ENCODE measurements at regions not wholly inside any gene's neighbourhood (a gene's known extent, or its start where the extent isn't known, plus 50 kb on each side); places are given as distances from the start of the nearest gene placed in this dataset.
"Not testable (repeated sequence)": the region's sequence is repeated elsewhere in the genome, so short reads cannot be mapped to it uniquely, and the experiment has no call there.

GRCh38 chr1:29559056-29559455, 322.7 kb downstream of the PTPRU start:
- Mint-ChIP-seq H3K27ac (ENCODE audit: low read depth) (no peak overlapping the region), H3K4me1 (no peaks in the 10 kb centered on the region), H3K9me3 (peaks cover 14% of the 10 kb centered on the region), H3K27me3 (no peaks in the 10 kb centered on the region), H3K36me3 (ENCODE audit: insufficient read depth) (no peaks in the 10 kb centered on the region), H3K4me3 (no peak overlapping the region)
- no peak for ATAC-seq (replicated peaks; ENCODE audit: extremely low read depth, poor library complexity, severe bottlenecking)
- DNase-seq (ENCODE audit: low spot score in 2 of 2), result no peak

GRCh38 chr1:29557701-29558600, 321.6 kb downstream of the PTPRU start:
- no peak overlapping the region for H3K27ac Mint-ChIP-seq (ENCODE audit: low read depth)
- ATAC-seq (replicated peaks; ENCODE audit: extremely low read depth, poor library complexity, severe bottlenecking) (no peak), DNase-seq (ENCODE audit: low spot score in 2 of 2) (no peak)
- H3K4me1 Mint-ChIP-seq, result no peaks in the 10 kb centered on the region
- H3K36me3 Mint-ChIP-seq (ENCODE audit: insufficient read depth), result peaks cover 1% of the 10 kb centered on the region
- no peak overlapping the region for H3K4me3 Mint-ChIP-seq
- H3K27me3 Mint-ChIP-seq, result no peaks in the 10 kb centered on the region
- peaks cover 6% of the 10 kb centered on the region for H3K9me3 Mint-ChIP-seq

- peaks cover 1% of the 10 kb centered on the region for H3K36me3 Mint-ChIP-seq (ENCODE audit: insufficient read depth)
- no peaks in the 10 kb centered on the region for H3K4me1 Mint-ChIP-seq
- H3K27ac Mint-ChIP-seq (ENCODE audit: low read depth), result no peak overlapping the region
- no peak overlapping the region for H3K4me3 Mint-ChIP-seq
- H3K27me3 Mint-ChIP-seq, result no peaks in the 10 kb centered on the region
- ATAC-seq (replicated peaks; ENCODE audit: extremely low read depth, poor library complexity, severe bottlenecking), result no peak
- no peak for DNase-seq (ENCODE audit: low spot score in 2 of 2)
- no peaks in the 10 kb centered on the region for H3K9me3 Mint-ChIP-seq
Observed at GRCh38 chr1:29557066-29557465, 320.7 kb downstream of the PTPRU start.

- no peak overlapping the region for H3K27ac Mint-ChIP-seq (ENCODE audit: low read depth)
- peaks cover 1% of the 10 kb centered on the region for H3K36me3 Mint-ChIP-seq (ENCODE audit: insufficient read depth)
- H3K4me3 Mint-ChIP-seq, result no peak overlapping the region
- ATAC-seq (replicated peaks; ENCODE audit: extremely low read depth, poor library complexity, severe bottlenecking) (no peak), DNase-seq (ENCODE audit: low spot score in 2 of 2) (no peak)
- no peaks in the 10 kb centered on the region for H3K4me1 Mint-ChIP-seq
- no peaks in the 10 kb centered on the region for H3K9me3 Mint-ChIP-seq
- H3K27me3 Mint-ChIP-seq, result no peaks in the 10 kb centered on the region
Observed at GRCh38 chr1:29556657-29557056, 320.3 kb downstream of the PTPRU start.

- H3K4me3 Mint-ChIP-seq, result no peak overlapping the region
- peaks cover 1% of the 10 kb centered on the region for H3K36me3 Mint-ChIP-seq (ENCODE audit: insufficient read depth)
- no peaks in the 10 kb centered on the region for H3K27me3 Mint-ChIP-seq
- H3K4me1 Mint-ChIP-seq, result no peaks in the 10 kb centered on the region
- no peak overlapping the region for H3K27ac Mint-ChIP-seq (ENCODE audit: low read depth)
- no peak for ATAC-seq (replicated peaks; ENCODE audit: extremely low read depth, poor library complexity, severe bottlenecking)
- no peaks in the 10 kb centered on the region for H3K9me3 Mint-ChIP-seq
- DNase-seq (ENCODE audit: low spot score in 2 of 2), result no peak
Observed at GRCh38 chr1:29555043-29555620, 318.8 kb downstream of the PTPRU start.

- H3K27ac Mint-ChIP-seq (ENCODE audit: low read depth), result no peak overlapping the region
Observed at GRCh38 chr1:29554208-29554778, 318.0 kb downstream of the PTPRU start.

GRCh38 chr1:29551123-29551936, 315.0 kb downstream of the PTPRU start:
- Mint-ChIP-seq H3K4me1 (no peaks in the 10 kb centered on the region), H3K27ac (ENCODE audit: low read depth) (no peak overlapping the region), H3K4me3 (no peak overlapping the region), H3K9me3 (no peaks in the 10 kb centered on the region), H3K36me3 (ENCODE audit: insufficient read depth) (peaks cover 1% of the 10 kb centered on the region), H3K27me3 (peaks cover 15% of the 10 kb centered on the region)
- DNase-seq (ENCODE audit: low spot score in 2 of 2), result no peak
- ATAC-seq (replicated peaks; ENCODE audit: extremely low read depth, poor library complexity, severe bottlenecking), result no peak

More at GRCh38 chr1:29554208-29554778, 318.0 kb downstream of the PTPRU start:
- ATAC-seq (replicated peaks; ENCODE audit: extremely low read depth, poor library complexity, severe bottlenecking) (no peak), DNase-seq (ENCODE audit: low spot score in 2 of 2) (no peak)
- Mint-ChIP-seq H3K27me3 (peaks cover 5% of the 10 kb centered on the region), H3K4me1 (no peaks in the 10 kb centered on the region), H3K9me3 (no peaks in the 10 kb centered on the region), H3K4me3 (no peak overlapping the region), H3K36me3 (ENCODE audit: insufficient read depth) (peaks cover 1% of the 10 kb centered on the region)

- peaks cover 1% of the 10 kb centered on the region for H3K36me3 Mint-ChIP-seq (ENCODE audit: insufficient read depth)
- H3K27me3 Mint-ChIP-seq, result peaks cover 15% of the 10 kb centered on the region
- H3K9me3 Mint-ChIP-seq, result no peaks in the 10 kb centered on the region
- no peak overlapping the region for H3K27ac Mint-ChIP-seq (ENCODE audit: low read depth)
- ATAC-seq (replicated peaks; ENCODE audit: extremely low read depth, poor library complexity, severe bottlenecking) (no peak), DNase-seq (ENCODE audit: low spot score in 2 of 2) (no peak)
- H3K4me1 Mint-ChIP-seq, result no peaks in the 10 kb centered on the region
- H3K4me3 Mint-ChIP-seq, result no peak overlapping the region
Observed at GRCh38 chr1:29550119-29550841, 314.0 kb downstream of the PTPRU start.

- DNase-seq (ENCODE audit: low spot score in 2 of 2); H3K4me1 Mint-ChIP-seq; H3K36me3 Mint-ChIP-seq (ENCODE audit: insufficient read depth); H3K9me3 Mint-ChIP-seq; H3K4me3 Mint-ChIP-seq; ATAC-seq (replicated peaks; ENCODE audit: extremely low read depth, poor library complexity, severe bottlenecking): not testable (repeated sequence)
- H3K27me3 Mint-ChIP-seq, result peaks cover 15% of the 10 kb centered on the region
- peak overlapping the region; percentile 44 for H3K27ac Mint-ChIP-seq (ENCODE audit: low read depth)
Observed at GRCh38 chr1:29549728-29550118, 313.4 kb downstream of the PTPRU start.

- Mint-ChIP-seq H3K27ac (ENCODE audit: low read depth) (no peak overlapping the region), H3K4me3 (no peak overlapping the region), H3K9me3 (no peaks in the 10 kb centered on the region), H3K4me1 (no peaks in the 10 kb centered on the region), H3K36me3 (ENCODE audit: insufficient read depth) (peaks cover 1% of the 10 kb centered on the region), H3K27me3 (peaks cover 15% of the 10 kb centered on the region)
- DNase-seq (ENCODE audit: low spot score in 2 of 2) (no peak), ATAC-seq (replicated peaks; ENCODE audit: extremely low read depth, poor library complexity, severe bottlenecking) (no peak)
Observed at GRCh38 chr1:29549001-29549400, 312.7 kb downstream of the PTPRU start.

- no peak overlapping the region for H3K4me3 Mint-ChIP-seq
- no peaks in the 10 kb centered on the region for H3K9me3 Mint-ChIP-seq
- DNase-seq (ENCODE audit: low spot score in 2 of 2), result no peak
- no peaks in the 10 kb centered on the region for H3K4me1 Mint-ChIP-seq
- ATAC-seq (replicated peaks; ENCODE audit: extremely low read depth, poor library complexity, severe bottlenecking), result no peak
- H3K27ac Mint-ChIP-seq (ENCODE audit: low read depth), result no peak overlapping the region
- H3K36me3 Mint-ChIP-seq (ENCODE audit: insufficient read depth), result no peaks in the 10 kb centered on the region
- peaks cover 15% of the 10 kb centered on the region for H3K27me3 Mint-ChIP-seq
Observed at GRCh38 chr1:29548091-29548490, 311.8 kb downstream of the PTPRU start.

GRCh38 chr1:29547300-29547699, 311.0 kb downstream of the PTPRU start:
- Mint-ChIP-seq H3K36me3 (ENCODE audit: insufficient read depth) (no peaks in the 10 kb centered on the region), H3K4me1 (no peaks in the 10 kb centered on the region), H3K27me3 (peaks cover 19% of the 10 kb centered on the region), H3K27ac (ENCODE audit: low read depth) (no peak overlapping the region), H3K4me3 (no peak overlapping the region), H3K9me3 (no peaks in the 10 kb centered on the region)
- DNase-seq (ENCODE audit: low spot score in 2 of 2) (no peak), ATAC-seq (replicated peaks; ENCODE audit: extremely low read depth, poor library complexity, severe bottlenecking) (no peak)
